Bronchial epithelial cell (primary cell): ENCODE measurements at regions not wholly inside any gene's neighbourhood (a gene's known extent, or its start where the extent isn't known, plus 50 kb on each side); places are given as distances from the start of the nearest gene placed in this dataset.
A peak's percentile ranks its signal among the peaks of the same experiment; 100 is the strongest.

Experiments used
- DNase-seq: peaks from one replicate; pipeline ENCODE4 v3.0.0-alpha.2; 2010; ENCODE audit warnings: low read depth
- FAIRE-seq: peaks from 2 replicates; lab custom pipeline; 2011; peaks lifted over from hg19 to GRCh38; lab: Jason Lieb, UNC
- H3K27me3 ChIP-seq: 2 replicates; pipeline ENCODE4 v1.5.1; 2011; ENCODE audit warnings: low read length; ENCODE audit not compliant: control insufficient read depth, insufficient read depth
- H3K36me3 ChIP-seq: 2 replicates; pipeline ENCODE4 v1.5.1; 2011; ENCODE audit warnings: low read length; ENCODE audit not compliant: control insufficient read depth, insufficient read depth
- H3K4me3 ChIP-seq: 2 replicates; pipeline ENCODE4 v1.5.1; 2011; ENCODE audit warnings: mild to moderate bottlenecking, low read depth, low read length, control low read depth
- TF ChIP-seq, protein P1 (sequence below): IDR thresholded peaks from 2 replicates; pipeline ENCODE4 v1.5.1; 2011; ENCODE audit warnings: mild to moderate bottlenecking, moderate library complexity, low read length, control low read depth, inconsistent platforms; ENCODE audit not compliant: insufficient read depth, severe bottlenecking

DNA sequence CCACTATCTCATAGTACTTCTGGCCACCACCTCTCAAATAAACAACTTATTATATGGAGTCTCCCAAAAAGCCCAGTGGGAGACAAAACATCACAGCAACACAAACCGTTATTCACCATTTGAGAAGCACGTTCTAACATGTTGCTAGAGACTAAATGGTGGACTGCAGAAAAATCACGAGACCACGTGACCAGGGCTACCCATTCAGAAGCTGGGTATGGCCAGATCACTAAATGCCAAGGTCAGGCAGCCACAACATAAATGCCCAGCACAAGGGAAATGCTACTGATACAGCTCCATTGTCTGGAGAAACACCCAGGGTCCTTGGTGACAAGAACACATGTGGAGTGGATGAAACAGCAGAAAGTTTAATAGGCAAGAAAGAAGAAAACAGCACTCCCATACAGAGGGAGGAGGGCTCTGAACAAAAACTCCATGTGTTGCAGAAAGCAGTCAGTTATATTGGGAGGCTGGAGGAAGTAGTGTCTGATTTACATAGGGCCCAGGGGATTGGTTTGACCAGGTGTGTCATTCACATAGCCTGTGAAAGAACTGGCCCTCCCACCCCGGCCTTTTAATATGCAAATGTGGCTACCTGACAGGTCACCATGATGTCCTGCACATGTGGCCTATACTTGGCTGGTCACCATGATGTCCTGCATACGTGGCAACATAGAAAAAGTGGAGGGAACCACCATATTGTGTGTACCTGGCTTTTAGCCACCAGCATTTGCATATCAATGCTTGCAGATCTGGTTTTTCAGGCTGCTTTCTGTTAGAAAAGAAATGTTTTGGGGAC, 97.2 kb downstream of the TRIM36 start:
- no peak overlapping the region for H3K4me3 ChIP-seq
- FAIRE-seq (peak; percentile 40), DNase-seq (peak; percentile 8)
- TF ChIP-seq, protein P1, sequence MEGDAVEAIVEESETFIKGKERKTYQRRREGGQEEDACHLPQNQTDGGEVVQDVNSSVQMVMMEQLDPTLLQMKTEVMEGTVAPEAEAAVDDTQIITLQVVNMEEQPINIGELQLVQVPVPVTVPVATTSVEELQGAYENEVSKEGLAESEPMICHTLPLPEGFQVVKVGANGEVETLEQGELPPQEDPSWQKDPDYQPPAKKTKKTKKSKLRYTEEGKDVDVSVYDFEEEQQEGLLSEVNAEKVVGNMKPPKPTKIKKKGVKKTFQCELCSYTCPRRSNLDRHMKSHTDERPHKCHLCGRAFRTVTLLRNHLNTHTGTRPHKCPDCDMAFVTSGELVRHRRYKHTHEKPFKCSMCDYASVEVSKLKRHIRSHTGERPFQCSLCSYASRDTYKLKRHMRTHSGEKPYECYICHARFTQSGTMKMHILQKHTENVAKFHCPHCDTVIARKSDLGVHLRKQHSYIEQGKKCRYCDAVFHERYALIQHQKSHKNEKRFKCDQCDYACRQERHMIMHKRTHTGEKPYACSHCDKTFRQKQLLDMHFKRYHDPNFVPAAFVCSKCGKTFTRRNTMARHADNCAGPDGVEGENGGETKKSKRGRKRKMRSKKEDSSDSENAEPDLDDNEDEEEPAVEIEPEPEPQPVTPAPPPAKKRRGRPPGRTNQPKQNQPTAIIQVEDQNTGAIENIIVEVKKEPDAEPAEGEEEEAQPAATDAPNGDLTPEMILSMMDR: no peak
- H3K36me3 ChIP-seq: no peaks in the 10 kb centered on the region
- no peaks in the 10 kb centered on the region for H3K27me3 ChIP-seq

DNA sequence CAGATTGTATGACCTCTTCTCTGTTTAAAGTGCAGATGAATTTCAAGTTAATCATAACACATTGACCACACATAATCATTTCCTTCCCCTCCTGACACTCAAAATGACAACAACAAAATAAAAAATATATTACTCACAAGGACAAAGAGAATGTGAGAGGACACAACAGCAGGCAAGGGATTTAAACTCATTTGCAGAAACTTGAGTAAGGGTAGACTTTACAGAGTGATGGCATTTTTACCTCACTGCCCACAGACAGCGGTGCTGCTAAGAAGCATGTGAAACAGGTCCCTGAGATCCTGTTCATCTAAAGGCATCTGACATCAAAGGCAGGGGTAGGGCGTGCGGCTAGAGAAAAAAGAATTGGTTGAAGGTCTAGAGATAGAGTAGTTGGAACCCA, 99.0 kb downstream of the TRIM36 start:
- H3K27me3 ChIP-seq: no peaks in the 10 kb centered on the region
- FAIRE-seq (no peak), DNase-seq (no peak)
- H3K4me3 ChIP-seq: no peak overlapping the region
- TF ChIP-seq, protein P1: no peak
- no peaks in the 10 kb centered on the region for H3K36me3 ChIP-seq

DNA sequence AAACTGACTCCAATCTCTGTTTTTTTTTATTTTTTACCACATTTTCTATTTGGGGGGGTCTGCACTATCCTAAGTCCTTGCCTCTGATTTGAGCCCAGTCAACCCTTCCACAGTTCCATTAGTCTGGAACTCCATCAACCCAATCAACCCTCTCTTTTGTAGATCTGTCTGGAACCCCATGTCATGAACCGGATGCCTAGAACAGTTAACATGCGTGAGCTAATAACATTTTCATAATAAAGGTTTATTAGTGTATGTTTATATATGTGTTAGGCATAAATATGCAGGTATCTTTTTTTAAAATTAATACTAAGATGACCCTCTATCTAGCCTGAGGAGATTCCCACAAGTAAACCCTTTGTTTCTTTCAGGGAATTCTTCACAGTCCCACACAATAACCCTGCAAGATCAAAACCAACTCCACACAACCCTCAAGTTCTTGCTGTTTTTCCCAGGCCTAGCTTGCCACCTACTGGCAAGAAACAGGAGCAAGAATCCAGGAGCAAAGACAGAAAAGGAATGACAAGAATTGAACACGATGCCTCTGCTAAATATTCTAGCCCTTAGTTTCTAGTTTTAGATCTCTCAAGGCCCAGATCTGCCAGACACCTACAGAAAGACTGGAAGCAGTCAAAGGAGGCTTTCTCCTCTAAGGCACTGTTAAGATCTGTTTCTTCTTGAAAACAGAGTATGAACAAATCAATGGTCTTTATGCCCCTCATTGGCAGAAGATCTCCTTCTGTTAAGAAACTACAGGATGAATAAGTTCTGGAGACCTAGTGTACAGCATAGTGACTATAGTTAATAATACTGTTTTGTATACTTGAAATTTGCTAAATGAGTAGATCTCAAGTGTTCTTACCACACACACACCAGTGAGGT, 100.4 kb downstream of the TRIM36 start:
- FAIRE-seq (peak; percentile 82), DNase-seq (peak; percentile 50)
- H3K27me3 ChIP-seq: no peaks in the 10 kb centered on the region
- TF ChIP-seq, protein P1: peak; percentile 66
- no peaks in the 10 kb centered on the region for H3K36me3 ChIP-seq
- H3K4me3 ChIP-seq: no peak overlapping the region

DNA sequence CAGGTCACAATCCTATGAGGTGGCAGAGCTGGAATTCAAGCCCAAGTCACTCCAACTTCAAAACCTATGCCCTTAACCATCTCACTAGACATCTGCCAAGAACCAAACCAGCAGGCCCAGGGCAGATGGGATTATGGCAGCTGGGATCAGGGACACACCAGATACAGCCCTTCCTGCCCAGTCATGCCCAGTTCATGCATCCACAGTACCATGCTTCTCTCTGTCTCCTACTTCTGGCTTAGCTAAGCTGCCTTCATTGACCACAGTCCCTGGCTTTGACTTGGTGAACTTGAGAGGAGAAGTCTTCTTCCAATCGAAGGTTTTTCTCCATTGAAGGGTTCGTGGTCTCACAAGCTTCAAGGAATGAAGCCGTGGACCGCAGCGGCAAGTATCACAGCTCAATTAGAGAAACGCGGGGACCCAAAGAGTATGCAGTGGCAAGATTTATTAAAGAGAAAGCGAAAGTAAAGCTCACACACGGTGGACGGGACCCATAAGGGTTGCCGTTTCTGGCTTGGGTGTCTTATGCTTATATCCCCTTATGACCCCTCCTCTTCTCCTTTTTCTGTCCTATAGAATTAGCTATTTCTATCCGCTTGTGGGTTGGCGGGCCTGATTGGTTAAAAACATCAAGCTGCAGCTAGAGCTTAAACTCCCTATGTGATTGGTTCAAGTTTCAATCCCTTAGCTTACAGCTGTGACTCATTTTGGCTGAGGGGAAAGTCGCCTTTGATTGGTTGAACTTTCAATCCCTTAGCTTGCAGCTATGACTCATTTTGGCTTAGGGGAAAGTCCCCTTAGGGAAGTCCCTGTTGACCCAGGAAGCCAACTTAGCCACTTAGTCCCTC, 101.2 kb downstream of the TRIM36 start:
- TF ChIP-seq, protein P1: no peak
- no peaks in the 10 kb centered on the region for H3K27me3 ChIP-seq
- H3K4me3 ChIP-seq: no peak overlapping the region
- no peaks in the 10 kb centered on the region for H3K36me3 ChIP-seq
- no peak for FAIRE-seq
- peak; percentile 61 for DNase-seq

DNA sequence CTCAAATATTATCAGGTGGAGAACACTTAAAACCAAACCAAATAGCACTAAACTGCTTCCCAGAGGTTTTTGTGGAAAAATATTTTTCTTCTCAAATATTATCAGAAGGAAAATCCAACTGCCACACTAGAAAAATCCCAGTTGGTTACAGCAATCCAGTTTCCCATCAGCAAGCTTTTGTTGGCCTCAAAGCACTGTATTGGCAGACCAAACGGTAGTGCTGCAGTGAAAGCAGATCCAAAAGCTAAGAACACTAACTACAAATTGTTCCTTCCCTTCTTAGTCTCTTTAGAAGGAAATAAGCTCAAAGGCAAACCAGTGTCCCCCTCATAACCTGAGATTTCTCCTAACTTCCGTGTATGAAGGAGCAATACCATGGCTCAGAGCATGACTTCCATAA, 105.3 kb downstream of the TRIM36 start:
- TF ChIP-seq, protein P1: no peak
- H3K27me3 ChIP-seq: no peaks in the 10 kb centered on the region
- no peaks in the 10 kb centered on the region for H3K36me3 ChIP-seq
- H3K4me3 ChIP-seq: no peak overlapping the region
- DNase-seq (no peak), FAIRE-seq (no peak)
